GM23338 (cell line): ENCODE measurements at regions not wholly inside any gene's neighbourhood (a gene's known extent, or its start where the extent isn't known, plus 50 kb on each side); places are given as distances from the start of the nearest gene placed in this dataset.

ENCODE experiments used
- CREB1 ChIP-seq: fragments of 250-450 bp; sonication (Bioruptor Pico); IDR thresholded peaks from 2 replicates; pipeline ENCODE4 v1.5.0; 2020; ENCODE audit warnings: low read depth, mild to moderate bottlenecking, moderate library complexity
- CTCF ChIP-seq, 2 experiments: fragments of 200-600 bp in 1 of 2; sonication (generic) in 1 of 2; conservative IDR thresholded peaks; 2 replicates each; pipeline versions ENCODE4 v1.5.1 to v1.6.1; 2016 to 2017; ENCODE audit warnings: antibody characterized with exemption in 2 of 2, low read depth in 2 of 2, mild to moderate bottlenecking in 2 of 2, moderate library complexity in 1 of 2
- ETS1 ChIP-seq: IDR thresholded peaks from 2 replicates; pipeline ENCODE4 v1.6.1; 2016; ENCODE audit warnings: antibody characterized with exemption
- EZH2 ChIP-seq: fragments of 200-600 bp; sonication (generic); IDR thresholded peaks from one replicate; pipeline ENCODE4 v1.8.0; 2017; ENCODE audit warnings: antibody characterized with exemption, mild to moderate bottlenecking, low read depth; ENCODE audit not compliant: unreplicated experiment
- EZH2phosphoT487 ChIP-seq: fragments of 200-600 bp; sonication (generic); IDR thresholded peaks from one replicate; pipeline ENCODE4 v1.8.1; 2018; ENCODE audit warnings: antibody characterized with exemption; ENCODE audit not compliant: unreplicated experiment
- JUNB ChIP-seq: IDR thresholded peaks from one replicate; pipeline ENCODE4 v1.6.1; 2016; ENCODE audit warnings: antibody characterized with exemption; ENCODE audit not compliant: unreplicated experiment
- NANOG ChIP-seq: IDR thresholded peaks from 2 replicates; pipeline ENCODE4 v1.6.1; 2016; ENCODE audit warnings: antibody characterized with exemption, borderline replicate concordance
- POLR2AphosphoS5 ChIP-seq: IDR thresholded peaks from 2 replicates; pipeline ENCODE4 v1.6.1; 2016; ENCODE audit warnings: antibody characterized with exemption, low read depth
- REST ChIP-seq: IDR thresholded peaks from one replicate; pipeline ENCODE4 v1.6.1; 2018; ENCODE audit warnings: antibody characterized with exemption; ENCODE audit not compliant: unreplicated experiment
- STAT1 ChIP-seq: IDR thresholded peaks from one replicate; pipeline ENCODE4 v1.6.1; 2016; ENCODE audit warnings: antibody characterized with exemption; ENCODE audit not compliant: unreplicated experiment
- ZNF114 ChIP-seq: fragments of 250-450 bp; sonication (Bioruptor Pico); IDR thresholded peaks from 2 replicates; pipeline ENCODE4 v1.5.0; 2020; ENCODE audit warnings: mild to moderate bottlenecking, moderate library complexity
- ZNF331 ChIP-seq: fragments of 250-450 bp; sonication (Bioruptor Pico); IDR thresholded peaks from 2 replicates; pipeline ENCODE4 v1.5.0; 2020; ENCODE audit warnings: low read depth, mild to moderate bottlenecking, moderate library complexity
- ZNF462 ChIP-seq: fragments of 250-450 bp; sonication (Bioruptor Pico); IDR thresholded peaks from 2 replicates; pipeline ENCODE4 v1.5.0; 2020; ENCODE audit warnings: mild to moderate bottlenecking, moderate library complexity

GRCh38 chr5:8239646-8240045 is 370.7 kb downstream of the MTRR start:
- TF ChIP-seq EZH2phosphoT487, result no peak
- TF ChIP-seq REST, result no peak
- TF ChIP-seq CTCF (conservative IDR thresholded peaks at IDR 0.05; ENCODE audit: low read depth in 2 of 2), result no peak
- TF ChIP-seq EZH2, result no peak
- TF ChIP-seq POLR2AphosphoS5, result no peak
- no peak for TF ChIP-seq CREB1 (CRISPR knock-in tag)
- TF ChIP-seq JUNB, result no peak
- TF ChIP-seq ZNF331 (CRISPR knock-in tag), result no peak
- no peak for TF ChIP-seq NANOG
- no peak for TF ChIP-seq ZNF462 (CRISPR knock-in tag)
- no peak for TF ChIP-seq ETS1
- no peak for TF ChIP-seq STAT1
- no peak for TF ChIP-seq ZNF114 (CRISPR knock-in tag)
